ENCODE measurements at regions not wholly inside any gene's neighbourhood (a gene's known extent, or its start where the extent isn't known, plus 50 kb on each side); places are given as distances from the start of the nearest gene placed in this dataset.
"Not testable (repeated sequence)": the region's sequence is repeated elsewhere in the genome, so short reads cannot be mapped to it uniquely, and the experiment has no call there.

DNA sequence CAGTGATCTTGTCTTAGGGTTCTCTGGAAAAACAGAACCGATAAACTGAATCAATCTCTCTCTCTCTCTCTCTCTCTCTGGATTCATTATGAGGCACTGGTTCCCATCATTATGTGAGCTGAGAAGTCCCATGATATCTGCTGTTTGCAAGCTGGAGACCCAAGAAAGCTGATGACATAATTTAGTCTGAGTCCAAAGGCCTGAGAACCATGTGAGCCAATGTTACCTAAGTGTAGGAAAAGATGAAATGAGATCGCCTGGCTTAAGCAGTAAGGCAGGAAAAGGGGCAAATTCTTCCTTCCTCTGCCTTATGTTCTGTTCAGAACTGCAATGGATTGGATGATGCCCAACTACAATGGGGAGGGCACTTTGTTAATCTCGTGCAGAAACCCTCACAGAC lies 207.4 kb downstream of the RBM46 start:
- TF ChIP-seq, protein P1, sequence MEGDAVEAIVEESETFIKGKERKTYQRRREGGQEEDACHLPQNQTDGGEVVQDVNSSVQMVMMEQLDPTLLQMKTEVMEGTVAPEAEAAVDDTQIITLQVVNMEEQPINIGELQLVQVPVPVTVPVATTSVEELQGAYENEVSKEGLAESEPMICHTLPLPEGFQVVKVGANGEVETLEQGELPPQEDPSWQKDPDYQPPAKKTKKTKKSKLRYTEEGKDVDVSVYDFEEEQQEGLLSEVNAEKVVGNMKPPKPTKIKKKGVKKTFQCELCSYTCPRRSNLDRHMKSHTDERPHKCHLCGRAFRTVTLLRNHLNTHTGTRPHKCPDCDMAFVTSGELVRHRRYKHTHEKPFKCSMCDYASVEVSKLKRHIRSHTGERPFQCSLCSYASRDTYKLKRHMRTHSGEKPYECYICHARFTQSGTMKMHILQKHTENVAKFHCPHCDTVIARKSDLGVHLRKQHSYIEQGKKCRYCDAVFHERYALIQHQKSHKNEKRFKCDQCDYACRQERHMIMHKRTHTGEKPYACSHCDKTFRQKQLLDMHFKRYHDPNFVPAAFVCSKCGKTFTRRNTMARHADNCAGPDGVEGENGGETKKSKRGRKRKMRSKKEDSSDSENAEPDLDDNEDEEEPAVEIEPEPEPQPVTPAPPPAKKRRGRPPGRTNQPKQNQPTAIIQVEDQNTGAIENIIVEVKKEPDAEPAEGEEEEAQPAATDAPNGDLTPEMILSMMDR (IDR thresholded peaks at IDR 0.05; ENCODE audit: borderline replicate concordance, control extremely low read depth, extremely low read depth, insufficient read depth, missing control alignments): no peak
- DNase-seq (ENCODE audit: low spot score): no peak
- in situ Hi-C loops (cut with MboI; ENCODE audit: low sequenced_read_pairs, unreplicated experiment): no loop called here

DNA sequence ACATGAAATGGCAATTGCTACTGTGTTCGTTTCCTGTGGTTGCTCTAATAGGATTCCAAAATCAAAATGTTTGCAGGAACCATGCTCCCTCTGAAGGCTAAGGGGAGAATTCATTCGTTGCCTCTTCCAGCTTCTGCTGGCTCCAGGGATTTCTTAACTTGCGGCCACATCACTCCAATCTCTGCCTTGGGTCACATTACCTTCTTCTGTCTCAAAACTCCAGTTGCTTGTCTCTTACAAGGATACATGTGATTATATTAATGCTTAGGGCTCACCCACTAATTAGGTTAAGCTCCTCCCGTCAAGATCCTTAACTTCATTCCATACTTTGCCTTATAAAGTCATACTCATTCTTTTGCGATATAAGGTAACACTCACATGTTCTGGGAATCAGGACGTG lies 208.4 kb downstream of the RBM46 start:
- TF ChIP-seq, protein P1 (IDR thresholded peaks at IDR 0.05; ENCODE audit: borderline replicate concordance, control extremely low read depth, extremely low read depth, insufficient read depth, missing control alignments): no peak
- in situ Hi-C loops (cut with MboI; ENCODE audit: low sequenced_read_pairs, unreplicated experiment): no loop called here
- no peak for DNase-seq (ENCODE audit: low spot score)

DNA sequence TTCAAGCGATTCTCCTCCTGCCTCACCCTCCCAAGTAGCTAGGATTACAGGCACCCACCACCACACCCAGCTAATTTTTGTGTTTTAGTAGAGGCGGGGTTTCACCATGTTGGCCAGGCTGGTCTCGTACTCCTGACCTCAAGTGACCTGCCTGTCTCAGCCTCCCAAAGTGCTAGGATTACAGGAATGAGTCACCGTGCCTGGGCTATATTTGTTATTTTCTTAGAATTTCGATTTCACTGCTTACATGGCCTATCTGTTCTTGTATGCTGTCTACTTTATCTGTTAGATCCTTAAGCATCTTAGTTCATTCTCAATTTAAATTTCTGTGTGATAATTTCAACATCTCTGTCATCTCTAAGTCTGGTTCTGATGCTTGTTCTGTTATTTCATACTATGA lies 210.6 kb upstream of the NPY2R start:
- DNase-seq (ENCODE audit: low spot score); in situ Hi-C loops (cut with MboI; ENCODE audit: low sequenced_read_pairs, unreplicated experiment): not testable (repeated sequence)

DNA sequence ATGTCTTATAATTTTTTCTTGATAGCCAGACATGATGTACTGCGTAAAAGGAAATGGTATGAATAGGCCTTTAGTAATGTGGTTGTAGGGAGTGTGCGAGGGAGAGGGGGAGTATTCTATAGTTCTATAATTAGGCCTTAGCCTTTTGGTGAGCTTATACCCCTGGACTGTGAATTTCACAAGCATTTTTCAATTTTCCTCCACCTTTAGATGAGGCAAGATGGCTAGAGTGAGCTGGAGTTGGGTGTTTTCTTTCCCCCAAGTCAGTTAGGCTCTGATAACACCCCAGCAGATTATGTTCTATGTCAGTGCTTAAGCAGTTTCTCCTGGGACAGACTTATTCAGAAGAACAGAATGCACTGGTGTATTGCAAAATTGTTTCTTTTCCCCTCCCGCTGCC lies 210.2 kb upstream of the NPY2R start:
- TF ChIP-seq, protein P1 (IDR thresholded peaks at IDR 0.05; ENCODE audit: borderline replicate concordance, control extremely low read depth, extremely low read depth, insufficient read depth, missing control alignments): no peak
- in situ Hi-C loops (cut with MboI; ENCODE audit: low sequenced_read_pairs, unreplicated experiment): no loop called here
- no peak for DNase-seq (ENCODE audit: low spot score)

DNA sequence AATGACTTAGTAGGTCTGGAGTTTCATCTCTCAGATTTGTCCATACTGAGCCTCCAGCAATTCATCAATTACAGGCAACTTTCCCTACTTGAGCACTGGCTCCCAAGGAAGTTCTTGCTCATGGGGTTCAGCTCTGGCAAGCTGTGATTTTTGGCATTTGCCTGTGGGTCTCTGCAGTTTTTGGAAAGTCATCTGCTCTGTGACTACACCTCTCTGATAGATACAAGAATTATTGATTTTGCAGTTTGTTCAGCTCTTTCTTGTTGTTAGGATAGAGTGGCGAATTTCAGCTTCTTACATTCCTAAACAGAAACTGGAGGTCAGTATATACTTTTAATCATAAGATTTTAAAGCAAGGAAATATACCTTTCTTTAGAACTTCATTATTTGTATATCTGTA lies 209.7 kb upstream of the NPY2R start:
- in situ Hi-C loops (cut with MboI; ENCODE audit: low sequenced_read_pairs, unreplicated experiment): no loop called here
- DNase-seq (ENCODE audit: low spot score): no peak
- TF ChIP-seq, protein P1 (IDR thresholded peaks at IDR 0.05; ENCODE audit: borderline replicate concordance, control extremely low read depth, extremely low read depth, insufficient read depth, missing control alignments): no peak

DNA sequence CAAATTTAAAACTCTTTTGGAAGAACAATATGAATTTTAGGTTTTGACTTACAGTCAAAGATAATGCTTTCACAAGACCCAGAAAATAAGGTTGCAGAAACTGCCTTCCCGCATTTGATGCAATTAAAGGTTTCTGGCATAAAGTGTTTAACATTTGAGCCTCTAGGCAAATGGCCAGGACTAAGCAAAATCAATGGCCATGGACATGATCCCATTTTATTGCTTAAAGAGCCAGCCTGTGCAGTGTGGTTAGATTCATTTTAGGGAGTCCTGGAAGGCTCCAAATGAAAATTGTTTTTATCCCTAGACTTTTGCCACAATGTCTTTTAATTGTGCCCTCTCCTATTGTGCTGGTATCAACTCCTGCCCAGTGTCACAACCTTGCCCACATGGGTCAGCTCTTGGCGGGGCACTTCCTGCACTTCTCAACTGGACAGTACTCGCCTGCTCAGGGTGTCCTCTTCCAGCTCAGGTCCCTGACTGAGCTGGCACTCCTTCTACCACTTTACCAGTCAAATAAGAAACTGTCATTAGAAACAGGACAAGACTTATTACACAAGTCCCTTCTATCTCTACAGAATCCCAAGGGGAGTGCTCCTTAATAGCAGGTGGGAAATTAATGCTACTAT lies 208.4 kb upstream of the NPY2R start:
- TF ChIP-seq, protein P1 (IDR thresholded peaks at IDR 0.05; ENCODE audit: borderline replicate concordance, control extremely low read depth, extremely low read depth, insufficient read depth, missing control alignments): no peak
- DNase-seq (ENCODE audit: low spot score): no peak
- in situ Hi-C loops (cut with MboI; ENCODE audit: low sequenced_read_pairs, unreplicated experiment): no loop called here

DNA sequence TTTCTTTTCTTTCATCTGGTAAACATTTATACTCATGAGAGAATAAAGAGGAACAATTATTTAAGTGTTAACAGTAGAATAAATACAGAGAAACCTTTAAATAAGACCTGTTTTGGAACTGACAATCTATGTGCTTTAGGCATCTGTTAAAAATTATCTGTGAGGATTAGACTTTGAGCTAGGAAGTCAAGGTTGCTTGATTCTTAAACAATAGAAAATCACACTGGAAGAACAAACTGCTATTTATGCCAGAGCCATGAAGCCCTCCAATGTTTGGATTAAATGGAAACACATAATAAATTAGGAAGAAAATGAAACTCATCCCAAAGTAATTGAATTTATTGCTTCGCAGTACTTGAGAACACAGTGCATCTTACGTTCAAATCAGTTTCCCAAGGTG lies 207.2 kb upstream of the NPY2R start:
- in situ Hi-C loops (cut with MboI; ENCODE audit: low sequenced_read_pairs, unreplicated experiment): no loop called here
- TF ChIP-seq, protein P1 (IDR thresholded peaks at IDR 0.05; ENCODE audit: borderline replicate concordance, control extremely low read depth, extremely low read depth, insufficient read depth, missing control alignments): no peak

More for the DNA sequence above, 207.2 kb upstream of the NPY2R start:
- DNase-seq (ENCODE audit: low spot score): no peak
